Psoas muscle (tissue), 7 donors: ENCODE measurements at regions not wholly inside any gene's neighbourhood (a gene's known extent, or its start where the extent isn't known, plus 50 kb on each side); places are given as distances from the start of the nearest gene placed in this dataset.

Experiments
- ATAC-seq, 4 donors: fragments of 200-7000 bp; cut with Tn5 transposase; one replicate each; pipeline ENCODE4 v1.9.1; 2020; ENCODE audit warnings: moderate library complexity in 3 of 4, mild to moderate bottlenecking in 2 of 4
- DNase-seq, 2 donors: peaks; one replicate each; pipeline ENCODE4 v3.0.0-alpha.2; 2020
- H3K27ac ChIP-seq: fragments of 200-600 bp; one replicate; pipeline ENCODE4 v1.8.0; 2022
- H3K27me3 ChIP-seq, 3 donors: fragments of 200-600 bp in 1 of 3; one replicate each; pipeline versions ENCODE4 v1.6.1 to v1.8.0; 2013 to 2022; ENCODE audit warnings: low read length in 2 of 3, mild to moderate bottlenecking in 2 of 3, moderate library complexity in 1 of 3; ENCODE audit not compliant: insufficient read depth in 3 of 3
- H3K36me3 ChIP-seq, 2 donors: fragments of 200-600 bp in 1 of 2; one replicate each; pipeline versions ENCODE4 v1.6.1 to v1.8.0; 2013 to 2022; ENCODE audit warnings: low read depth in 1 of 2, mild to moderate bottlenecking in 1 of 2, moderate library complexity in 1 of 2; ENCODE audit not compliant: insufficient read depth in 1 of 2
- H3K4me1 ChIP-seq: fragments of 200-600 bp; one replicate; pipeline ENCODE4 v1.8.0; 2022
- H3K4me3 ChIP-seq: fragments of 200-600 bp; one replicate; pipeline ENCODE4 v1.8.0; 2022; ENCODE audit warnings: mild to moderate bottlenecking
- H3K9me3 ChIP-seq: fragments of 200-600 bp; one replicate; pipeline ENCODE4 v1.8.0; 2022
- CTCF ChIP-seq: fragments of 200-600 bp; IDR thresholded peaks from one replicate; pipeline ENCODE4 v1.8.0; 2022; ENCODE audit warnings: antibody characterized with exemption
- WGBS, 3 donors: extraction: QIAGEN DNeasy Blood & Tissue Kit; methylation state at CpG; one replicate each; pipeline versions ENCODE4 v1.1.6 to v1.1.7; 2013; 5-methylcytosine and 5-hydroxymethylcytosine counted together
- intact Hi-C, 2 donors: fragments of 100-400 bp; cut with DNase I; formaldehyde crosslinking; loops; one replicate each; pipeline versions ENCODE4 v1.11.0 to v1.14.2; 2022
- donor health status: healthy with polysubstance abuse.
- donor health status: DM: no; HTN: no; CAD: no; lungs with moderate emphysema.
- donor health status: Bipolar disorder and iron deficiency.
- donor health status: healthy.
- donor health status: DM: yes; HTN: yes; CAD: no.
- donor health status: DM: no; HTN: no; CAD: no.
- donor health status: DM: yes; HTN: yes; CAD: no.

- intact Hi-C loops = no loop called here
- no peaks in the 10 kb centered on the region for H3K4me1 ChIP-seq
- ATAC-seq (no peak), DNase-seq (no peak)
- no peak overlapping the region for H3K4me3 ChIP-seq
- no peak for TF ChIP-seq CTCF
- no peaks in the 10 kb centered on the region for H3K27me3 ChIP-seq
- H3K9me3 ChIP-seq = no peaks in the 10 kb centered on the region
- H3K36me3 ChIP-seq = no peaks in the 10 kb centered on the region
- WGBS, 3 donors = 66 to 72% (median 66%) methylated on average over 8 of the region's 8 CpGs
- no peak overlapping the region for H3K27ac ChIP-seq
Observed at GRCh38 chr3:31165399-31165860, 271.0 kb upstream of the GADL1 start.

GRCh38 chr3:31166249-31166885 is 271.9 kb upstream of the GADL1 start:
- H3K4me3 ChIP-seq = no peak overlapping the region
- H3K27me3 ChIP-seq = no peaks in the 10 kb centered on the region
- H3K9me3 ChIP-seq = no peaks in the 10 kb centered on the region
- H3K4me1 ChIP-seq = no peaks in the 10 kb centered on the region
- H3K27ac ChIP-seq = no peak overlapping the region
- TF ChIP-seq CTCF = no peak
- ATAC-seq (no peak), DNase-seq (no peak)
- H3K36me3 ChIP-seq = no peaks in the 10 kb centered on the region
- intact Hi-C loops = no loop called here
- 39 to 45% (median 41%) methylated on average over 4 of the region's 4 CpGs for WGBS, 3 donors

GRCh38 chr3:31167666-31168065 is 273.2 kb upstream of the GADL1 start:
- Histone ChIP-seq H3K36me3 (no peaks in the 10 kb centered on the region), H3K4me3 (no peak overlapping the region), H3K4me1 (no peaks in the 10 kb centered on the region), H3K9me3 (no peaks in the 10 kb centered on the region), H3K27ac (no peak overlapping the region), H3K27me3 (no peaks in the 10 kb centered on the region)
- intact Hi-C loops = no loop called here
- no peak for ATAC-seq
- TF ChIP-seq CTCF = no peak
- WGBS, 3 donors = 91 to 93% (median 92%) methylated on average over 3 of the region's 3 CpGs
- DNase-seq = no peak

- H3K4me1 ChIP-seq = no peaks in the 10 kb centered on the region
- H3K4me3 ChIP-seq = no peak overlapping the region
- H3K27ac ChIP-seq = no peak overlapping the region
- intact Hi-C loops = no loop called here
- 39 to 53% (median 45%) methylated on average over 2 of the region's 2 CpGs for WGBS, 3 donors
- no peaks in the 10 kb centered on the region for H3K36me3 ChIP-seq
- no peaks in the 10 kb centered on the region for H3K9me3 ChIP-seq
- ATAC-seq = no peak
- H3K27me3 ChIP-seq = no peaks in the 10 kb centered on the region
- TF ChIP-seq CTCF = no peak
- DNase-seq = no peak
Observed at GRCh38 chr3:31170932-31171670, 276.6 kb upstream of the GADL1 start.
